ENCODE measurements at regions not wholly inside any gene's neighbourhood (a gene's known extent, or its start where the extent isn't known, plus 50 kb on each side); places are given as distances from the start of the nearest gene placed in this dataset.

- TF ChIP-seq CTCF (IDR thresholded peaks at IDR 0.05; ENCODE audit: insufficient read depth, low read length) = no peak
- no peak for TF ChIP-seq POLR2AphosphoS5 (IDR thresholded peaks at IDR 0.05; ENCODE audit: low read depth)
- TF ChIP-seq REST (IDR thresholded peaks at IDR 0.05; ENCODE audit: insufficient replicate concordance, low read depth) = no peak
- TF ChIP-seq SPI1 (IDR thresholded peaks at IDR 0.05; ENCODE audit: borderline replicate concordance, low read depth) = no peak
These were observed 446.9 kb downstream of the ATP23 start for GRCh38 chr12:58388261-58388660.

Data from HL-60 (cell line).